COR-L47 (cell line): ENCODE measurements at regions not wholly inside any gene's neighbourhood (a gene's known extent, or its start where the extent isn't known, plus 50 kb on each side); places are given as distances from the start of the nearest gene placed in this dataset.

Experiments
- DNase-seq: peaks from one replicate; lab custom pipeline; 2025; lab: John Stamatoyannopoulos, UW

GRCh38 chr10:21092683-21093524 is 195.8 kb upstream of the NEBL start:
- no peak for DNase-seq

DNA sequence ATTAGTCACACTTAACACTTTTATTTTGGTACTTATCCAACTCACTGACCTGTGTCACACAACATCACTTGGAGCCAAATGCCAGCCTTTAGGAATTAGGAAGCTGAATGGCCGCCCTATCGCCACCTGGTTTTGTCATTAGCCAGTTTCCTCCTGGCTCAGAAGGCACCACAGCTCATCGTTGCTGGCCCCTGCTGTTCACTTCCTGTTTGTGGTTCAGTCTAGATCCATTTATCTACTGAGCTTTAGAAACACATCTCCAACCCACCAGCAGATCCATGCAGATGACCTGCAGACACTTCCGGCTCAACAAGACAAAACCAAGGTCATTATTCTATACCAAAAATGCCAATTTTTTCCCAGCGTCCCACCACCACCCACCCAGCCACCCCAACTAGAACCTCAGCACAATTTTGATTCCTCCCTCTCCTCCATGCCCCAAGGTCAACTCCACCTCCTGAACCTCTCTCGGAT is 193.5 kb upstream of the NEBL start:
- peak; percentile 4 for DNase-seq

- no peak for DNase-seq
Measured at GRCh38 chr10:21087476-21087875, 190.4 kb upstream of the NEBL start.

DNA sequence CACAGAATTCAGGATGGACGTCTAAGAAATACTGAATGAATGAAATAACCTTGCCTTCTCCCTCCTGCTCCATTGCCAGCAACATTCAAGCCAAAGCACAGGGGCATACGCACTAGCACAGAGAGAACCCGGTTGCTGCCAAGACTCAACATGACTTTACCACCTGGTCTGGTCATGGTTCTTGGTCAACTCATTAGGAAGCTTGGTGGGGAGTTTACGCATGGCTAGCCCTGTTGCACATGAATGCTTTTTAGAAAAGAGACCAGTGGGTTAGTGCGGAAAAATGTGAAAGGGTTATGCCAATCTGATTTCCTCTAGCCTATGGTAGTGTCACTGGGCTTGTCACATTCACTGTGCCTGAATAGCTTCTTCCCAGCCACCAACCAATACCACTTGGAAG is 187.6 kb upstream of the NEBL start:
- DNase-seq: no peak

DNA sequence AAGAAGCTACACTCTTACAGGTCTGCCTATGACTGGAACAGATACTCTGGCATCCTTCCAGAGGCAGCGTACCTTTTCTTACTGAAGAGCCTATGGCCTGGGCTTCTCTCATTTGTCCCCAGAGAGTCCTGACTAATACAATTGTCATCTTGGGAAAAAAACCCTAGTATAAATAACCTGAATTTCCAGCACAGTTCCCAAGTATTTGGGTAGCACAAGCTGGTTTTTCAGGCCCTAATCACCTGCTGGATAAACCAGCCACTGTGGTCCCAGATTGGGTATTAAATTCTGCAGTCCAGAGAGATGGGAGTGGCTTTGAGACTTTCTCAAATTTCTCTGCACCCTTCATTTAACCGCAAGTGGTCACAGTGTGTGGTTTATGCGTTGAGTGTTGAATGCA is 186.8 kb upstream of the NEBL start:
- DNase-seq: no peak

- DNase-seq: no peak
Measured at GRCh38 chr10:21082206-21082605, 185.1 kb upstream of the NEBL start.

- DNase-seq: no peak
Measured at GRCh38 chr10:21080261-21080660, 183.2 kb upstream of the NEBL start.

- DNase-seq: no peak
Measured at GRCh38 chr10:21079330-21079658, 182.2 kb upstream of the NEBL start.

GRCh38 chr10:21078410-21079329 is 181.6 kb upstream of the NEBL start:
- DNase-seq: peak; percentile 49

DNA sequence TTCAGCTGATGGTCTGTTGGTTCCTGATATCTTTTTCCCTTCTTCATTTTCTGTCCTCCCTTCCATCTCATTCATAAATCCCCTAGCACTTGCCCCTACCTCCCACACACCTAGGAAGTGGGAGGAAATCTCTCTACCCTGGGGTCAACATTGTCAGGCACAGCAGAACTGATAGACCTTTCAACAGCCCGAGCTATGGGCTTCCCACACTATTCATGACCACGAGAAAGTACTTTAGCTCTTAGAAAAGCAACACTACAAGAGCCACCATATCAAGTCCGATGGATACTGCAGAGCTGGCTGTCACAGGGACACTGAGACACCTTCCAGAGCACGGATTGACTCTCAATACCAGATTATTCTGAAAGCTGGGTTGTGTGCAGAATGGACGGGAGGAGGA is 180.6 kb upstream of the NEBL start:
- DNase-seq: no peak

GRCh38 chr10:21076381-21076780 is 179.3 kb upstream of the NEBL start:
- no peak for DNase-seq

GRCh38 chr10:21075880-21076279 is 178.8 kb upstream of the NEBL start:
- DNase-seq: no peak

GRCh38 chr10:21071001-21071673 is 174.0 kb upstream of the NEBL start:
- DNase-seq: no peak

DNA sequence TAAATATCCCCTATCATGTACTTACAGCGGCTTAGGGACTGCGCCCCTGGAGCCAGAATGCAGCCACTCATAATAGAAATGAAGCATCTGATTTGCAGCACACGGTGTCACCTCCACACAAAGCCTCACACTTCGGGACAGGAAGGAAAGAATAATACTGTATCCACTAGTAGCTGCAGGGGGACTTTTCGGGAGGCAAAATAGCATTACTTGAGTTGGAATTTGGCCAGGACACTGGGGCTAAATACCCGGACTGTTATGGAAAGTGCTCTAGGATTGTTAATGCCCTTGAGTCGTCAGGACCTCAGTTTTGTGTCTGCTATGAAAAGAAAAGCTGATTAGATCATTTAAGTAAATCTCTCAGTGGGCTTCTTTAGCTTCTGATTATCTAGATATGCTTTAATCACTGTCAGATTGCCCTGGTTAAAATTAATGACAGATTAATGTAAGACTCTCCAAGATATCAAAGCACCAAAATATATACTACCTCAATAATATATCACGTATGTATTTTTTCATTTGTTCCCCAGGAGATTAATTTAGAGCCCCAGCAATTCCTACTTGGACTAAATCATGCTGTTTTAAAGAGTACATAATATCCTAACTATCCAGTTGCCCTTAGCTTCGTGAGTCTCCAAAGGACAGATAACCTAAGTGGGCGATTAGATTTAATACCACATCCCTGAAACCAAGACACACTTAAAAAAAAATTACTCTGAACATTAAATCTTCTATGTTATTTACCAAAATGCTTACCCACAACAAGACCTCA is 173.0 kb upstream of the NEBL start:
- DNase-seq: peak; percentile 42

DNA sequence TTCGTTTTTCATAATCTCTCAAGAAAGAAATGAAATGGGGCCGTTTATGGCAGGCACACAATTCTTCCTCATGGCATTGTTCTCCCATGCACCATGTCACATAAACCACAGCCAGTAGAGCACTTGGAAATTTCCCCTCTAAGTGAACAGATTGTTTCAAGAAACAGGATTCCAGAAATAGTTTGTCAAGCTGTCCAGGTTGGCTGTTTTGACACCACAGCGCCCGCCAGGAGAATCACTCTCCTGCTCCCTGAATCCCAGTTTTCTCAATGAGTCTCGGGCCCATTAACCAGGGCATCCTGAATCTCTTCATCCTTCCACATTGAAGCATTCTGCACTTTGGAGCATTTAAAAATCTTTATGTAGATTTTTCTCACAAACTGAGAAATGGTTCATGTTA is 172.2 kb upstream of the NEBL start:
- DNase-seq: no peak

DNA sequence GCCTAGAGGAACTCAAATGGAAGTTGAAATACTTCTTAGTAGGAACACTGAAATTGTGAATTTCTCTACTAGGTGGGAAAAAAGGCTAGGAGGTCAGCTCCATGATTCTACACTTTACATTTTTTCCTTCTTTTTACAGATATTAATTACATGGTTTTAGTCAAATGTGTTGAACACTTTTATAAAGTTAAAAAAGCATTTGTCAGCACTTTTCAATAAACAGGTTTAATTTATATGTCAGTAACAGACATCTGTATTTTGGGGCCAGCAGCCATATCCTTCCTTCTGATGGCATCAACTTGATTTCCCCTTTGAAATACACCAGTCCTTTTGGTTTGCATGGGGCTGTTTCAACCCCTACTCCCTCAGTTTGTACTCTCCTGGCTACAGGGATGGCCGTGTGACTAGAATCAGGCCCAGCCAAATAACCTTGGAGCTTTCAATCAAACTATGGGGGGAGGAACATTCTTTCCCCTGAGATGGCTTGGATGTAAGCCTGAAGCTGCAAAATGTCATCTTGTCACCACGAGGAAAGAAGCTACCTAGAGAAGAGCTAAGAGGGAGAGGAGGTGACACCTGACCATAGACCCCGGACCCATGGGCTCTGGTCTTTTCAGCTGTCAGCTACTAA is 171.0 kb upstream of the NEBL start:
- DNase-seq: no peak

- DNase-seq: no peak
Measured at GRCh38 chr10:21065621-21066248, 168.6 kb upstream of the NEBL start.

GRCh38 chr10:21061982-21062381 is 164.9 kb upstream of the NEBL start:
- no peak for DNase-seq

- DNase-seq: no peak
Measured at GRCh38 chr10:21061184-21061583, 164.1 kb upstream of the NEBL start.

DNA sequence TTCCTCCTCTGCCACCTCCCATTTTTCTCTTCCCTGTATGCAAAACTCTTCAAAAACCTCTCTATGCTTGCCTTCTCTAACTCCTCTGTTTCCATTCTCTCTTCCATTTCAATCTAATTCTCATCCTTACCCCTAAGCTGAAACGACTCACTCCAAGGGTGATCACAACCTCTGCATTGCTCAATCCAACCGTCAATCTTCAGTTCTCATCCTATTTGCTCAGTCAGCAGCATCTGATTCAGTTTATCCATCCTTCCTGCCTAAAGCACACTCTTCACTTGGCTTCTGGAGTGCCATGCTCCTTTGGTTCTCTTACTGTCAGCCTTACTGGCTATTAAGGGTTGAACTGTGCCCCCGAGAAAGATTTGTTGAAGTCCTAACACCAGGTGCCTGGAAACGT is 163.5 kb upstream of the NEBL start:
- DNase-seq: no peak

DNA sequence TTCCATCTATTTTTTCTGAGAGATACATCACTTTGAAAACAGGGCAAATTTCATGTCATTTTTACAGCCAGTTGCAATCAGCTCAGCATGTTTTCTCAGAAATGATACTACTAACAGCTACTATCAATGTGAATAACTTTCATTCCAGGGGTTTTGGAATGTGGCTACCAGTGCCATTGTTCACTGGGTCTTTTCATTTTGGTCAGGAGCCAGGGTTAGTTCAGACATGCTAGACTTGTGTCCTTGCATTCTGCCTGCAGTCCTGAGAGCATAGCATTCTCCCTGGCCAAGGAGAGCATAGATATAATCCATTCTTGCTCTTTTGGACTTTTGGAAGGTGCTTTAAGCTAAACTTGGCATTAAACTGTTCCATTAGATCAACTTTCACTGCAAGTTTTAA is 160.9 kb upstream of the NEBL start:
- DNase-seq: no peak
